CD4-positive, alpha-beta memory T cell (primary cell): ENCODE measurements at regions not wholly inside any gene's neighbourhood (a gene's known extent, or its start where the extent isn't known, plus 50 kb on each side); places are given as distances from the start of the nearest gene placed in this dataset.
"Not testable (repeated sequence)": the region's sequence is repeated elsewhere in the genome, so short reads cannot be mapped to it uniquely, and the experiment has no call there.

ENCODE experiments used
- CTCF ChIA-PET: fragments of 350-600 bp; sonication (Branson Sonifier 250); formaldehyde crosslinking; loops from one replicate; lab custom pipeline; 2021; ENCODE audit warnings: inconsistent platforms; ENCODE audit not compliant: partially characterized antibody; lab: Charles Lee
- POLR2A ChIA-PET: fragments of 350-600 bp; sonication (Branson Sonifier 250); formaldehyde crosslinking; loops from one replicate; lab custom pipeline; 2021; ENCODE audit not compliant: partially characterized antibody; lab: Charles Lee
- DNase-seq, 5 donors: peaks; one replicate each; pipeline versions ENCODE4 v3.0.0 to v3.0.0-alpha.2; 2020 to 2022; ENCODE audit warnings: mixed read lengths in 1 of 5
- H3K27ac ChIP-seq: one replicate; pipeline ENCODE4 v1.7.0; 2013; ENCODE audit warnings: low read depth, low read length
- H3K27me3 ChIP-seq: 2 replicates; pipeline ENCODE4 v1.7.0; 2013; ENCODE audit warnings: mild to moderate bottlenecking, low read length, moderate library complexity; ENCODE audit not compliant: insufficient read depth
- H3K36me3 ChIP-seq: 2 replicates; pipeline ENCODE4 v1.7.0; 2013; ENCODE audit warnings: mild to moderate bottlenecking, low read length, moderate library complexity; ENCODE audit not compliant: insufficient read depth
- H3K4me1 ChIP-seq: 2 replicates; pipeline ENCODE4 v1.7.0; 2013; ENCODE audit warnings: mild to moderate bottlenecking, low read length, moderate library complexity; ENCODE audit not compliant: insufficient read depth
- H3K4me3 ChIP-seq, 2 donors: one replicate each; pipeline ENCODE4 v1.7.0; 2013; ENCODE audit warnings: low read length in 2 of 2, mild to moderate bottlenecking in 1 of 2
- H3K9me3 ChIP-seq, 2 donors: one replicate each; pipeline ENCODE4 v1.7.0; 2013; ENCODE audit warnings: low read length in 2 of 2, control low read depth in 1 of 2; ENCODE audit not compliant: control insufficient read depth in 1 of 2
- H3K27ac Mint-ChIP-seq, 7 donors: one replicate each; pipeline ENCODE4 v1.8.0; 2020 to 2021; ENCODE audit warnings: mixed read lengths in 7 of 7, mild to moderate bottlenecking in 6 of 7, inconsistent platforms in 3 of 7, moderate library complexity in 3 of 7
- H3K27me3 Mint-ChIP-seq, 2 donors: one replicate each; pipeline ENCODE4 v1.8.0; 2020 to 2021; ENCODE audit warnings: mixed read lengths in 2 of 2
- H3K36me3 Mint-ChIP-seq, 2 donors: one replicate each; pipeline ENCODE4 v1.8.0; 2020 to 2021; ENCODE audit warnings: mixed read lengths in 2 of 2, inconsistent platforms in 1 of 2, mild to moderate bottlenecking in 1 of 2
- H3K4me1 Mint-ChIP-seq, 4 donors: one replicate each; pipeline ENCODE4 v1.8.0; 2020 to 2021; ENCODE audit warnings: mixed read lengths in 4 of 4, mild to moderate bottlenecking in 1 of 4
- H3K4me3 Mint-ChIP-seq, 8 donors: one replicate each; pipeline ENCODE4 v1.8.0; 2020 to 2021; ENCODE audit warnings: mixed read lengths in 8 of 8, mild to moderate bottlenecking in 7 of 8, moderate library complexity in 6 of 8, inconsistent platforms in 3 of 8
- H3K9me3 Mint-ChIP-seq, 8 donors: one replicate each; pipeline ENCODE4 v1.8.0; 2020 to 2021; ENCODE audit warnings: mixed read lengths in 8 of 8, mild to moderate bottlenecking in 5 of 8, inconsistent platforms in 3 of 8, moderate library complexity in 1 of 8
- intact Hi-C: fragments of 100-400 bp; cut with micrococcal nuclease; formaldehyde crosslinking; loops from one replicate; pipeline ENCODE4 v1.15.1; 2023

- H3K4me3 ChIP-seq, H3K9me3 Mint-ChIP-seq, H3K27me3 Mint-ChIP-seq, H3K27me3 ChIP-seq, H3K4me3 Mint-ChIP-seq, H3K27ac Mint-ChIP-seq, CTCF ChIA-PET, H3K27ac ChIP-seq, H3K4me1 ChIP-seq, H3K36me3 Mint-ChIP-seq, DNase-seq, H3K4me1 Mint-ChIP-seq, POLR2A ChIA-PET, intact Hi-C loops, H3K36me3 ChIP-seq, H3K9me3 ChIP-seq: not testable (repeated sequence)
Measured at GRCh38 chr21:6025139-6025538, 4496.2 kb upstream of the TPTE start.

DNA sequence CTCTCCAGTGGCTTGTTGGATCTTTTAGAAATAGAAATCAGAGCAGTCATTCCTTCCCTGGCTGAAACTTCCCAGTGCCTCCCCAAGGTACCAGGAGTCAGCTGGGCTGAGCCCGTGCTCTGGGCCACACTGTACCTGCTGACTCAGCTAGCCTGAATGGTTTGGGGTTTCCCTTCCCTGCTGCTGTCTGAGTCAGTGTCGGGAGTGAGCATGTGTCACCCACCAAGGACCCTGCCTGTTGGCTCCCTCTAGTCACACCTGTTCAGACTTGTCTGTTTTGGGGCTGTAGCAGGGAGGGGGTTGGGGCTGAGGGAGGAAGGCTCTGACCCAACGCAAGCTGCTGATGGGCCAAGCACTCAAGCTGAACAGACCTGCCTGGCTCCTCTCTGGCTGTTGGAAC, 4493.9 kb upstream of the TPTE start:
- H3K27ac ChIP-seq, H3K36me3 Mint-ChIP-seq, H3K27ac Mint-ChIP-seq, H3K4me1 ChIP-seq, H3K4me1 Mint-ChIP-seq, POLR2A ChIA-PET, H3K9me3 ChIP-seq, H3K27me3 ChIP-seq, H3K36me3 ChIP-seq, CTCF ChIA-PET, H3K4me3 Mint-ChIP-seq, intact Hi-C loops, H3K27me3 Mint-ChIP-seq, H3K9me3 Mint-ChIP-seq, H3K4me3 ChIP-seq, DNase-seq: not testable (repeated sequence)

- POLR2A ChIA-PET, H3K36me3 ChIP-seq, H3K27me3 Mint-ChIP-seq, H3K9me3 Mint-ChIP-seq, DNase-seq, CTCF ChIA-PET, H3K9me3 ChIP-seq, H3K4me3 Mint-ChIP-seq, H3K4me1 Mint-ChIP-seq, H3K4me1 ChIP-seq, H3K4me3 ChIP-seq, intact Hi-C loops, H3K36me3 Mint-ChIP-seq, H3K27ac Mint-ChIP-seq, H3K27me3 ChIP-seq, H3K27ac ChIP-seq: not testable (repeated sequence)
Measured at GRCh38 chr21:6034124-6034678, 4487.2 kb upstream of the TPTE start.

DNA sequence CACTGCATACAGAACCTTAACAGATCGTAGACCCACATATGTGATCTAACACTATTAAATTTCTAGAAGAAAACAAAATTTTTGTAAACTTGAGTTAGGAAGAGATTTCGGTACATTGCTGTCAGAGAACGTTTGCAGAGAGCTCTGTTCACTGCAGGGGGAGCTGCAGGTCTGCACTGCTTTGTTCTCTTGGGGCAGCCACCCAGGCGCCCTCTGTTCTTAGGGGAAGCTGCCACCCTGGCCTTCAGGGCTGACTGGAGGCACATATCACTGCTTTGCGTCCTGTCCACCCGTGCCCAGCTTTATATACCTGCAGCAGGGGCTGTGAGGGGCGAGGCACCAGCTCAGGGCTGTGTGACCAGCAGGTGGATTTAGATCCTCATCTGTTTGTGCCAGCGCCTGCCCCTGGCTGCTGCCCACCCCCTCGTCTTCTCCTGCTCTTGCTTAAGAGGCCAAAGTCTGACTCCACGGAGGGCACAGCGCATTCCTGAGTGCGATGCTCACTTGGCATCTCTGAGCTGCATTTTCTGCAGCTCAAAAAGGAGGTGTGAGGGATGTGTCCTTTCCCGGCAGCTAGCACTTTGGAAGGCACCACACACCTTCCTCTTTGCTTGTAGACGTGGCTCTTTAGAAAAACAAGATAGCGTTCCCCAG, 4486.4 kb upstream of the TPTE start:
- POLR2A ChIA-PET, H3K4me3 ChIP-seq, H3K27me3 ChIP-seq, H3K27me3 Mint-ChIP-seq, H3K36me3 ChIP-seq, H3K27ac Mint-ChIP-seq, H3K36me3 Mint-ChIP-seq, intact Hi-C loops, H3K4me3 Mint-ChIP-seq, H3K9me3 Mint-ChIP-seq, H3K4me1 Mint-ChIP-seq, DNase-seq, CTCF ChIA-PET, H3K27ac ChIP-seq, H3K4me1 ChIP-seq, H3K9me3 ChIP-seq: not testable (repeated sequence)

DNA sequence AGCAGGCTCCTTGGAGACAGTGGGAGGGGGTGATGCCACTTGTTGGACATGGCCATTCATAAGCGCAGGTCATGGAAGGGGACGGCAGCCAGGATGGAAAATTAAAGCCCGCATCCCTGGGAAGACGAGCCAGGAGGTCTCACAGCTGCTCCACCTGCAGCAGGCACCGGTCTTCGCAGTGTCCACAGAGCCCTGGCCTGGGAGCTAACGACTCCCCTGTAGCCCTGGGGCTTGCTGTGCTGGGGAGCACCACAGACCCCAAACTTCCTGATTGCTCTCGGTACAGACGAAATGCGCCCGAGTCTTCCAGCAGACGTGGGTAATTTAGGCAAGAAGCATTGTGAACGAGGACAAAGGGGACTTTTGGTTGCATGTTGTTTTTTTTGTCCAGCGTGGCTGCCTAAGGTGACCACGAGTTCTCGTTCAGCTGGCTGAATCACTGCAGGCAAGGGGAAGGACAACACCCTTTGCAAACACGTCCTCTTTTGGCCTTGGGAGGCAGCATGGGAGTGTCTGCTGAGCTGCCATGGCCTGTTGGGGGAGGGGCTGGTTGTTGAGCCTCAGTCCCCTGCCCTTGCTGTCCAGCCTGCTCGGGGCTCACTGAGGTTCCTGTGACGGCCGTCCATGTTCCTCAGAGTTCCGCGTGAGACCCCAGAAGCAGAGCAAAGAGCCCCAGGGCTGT, 4485.8 kb upstream of the TPTE start:
- DNase-seq, H3K4me3 ChIP-seq, H3K27me3 Mint-ChIP-seq, H3K36me3 ChIP-seq, H3K27ac Mint-ChIP-seq, H3K4me1 Mint-ChIP-seq, H3K9me3 ChIP-seq, H3K36me3 Mint-ChIP-seq, H3K4me1 ChIP-seq, H3K27ac ChIP-seq, intact Hi-C loops, POLR2A ChIA-PET, H3K27me3 ChIP-seq, CTCF ChIA-PET, H3K4me3 Mint-ChIP-seq, H3K9me3 Mint-ChIP-seq: not testable (repeated sequence)

DNA sequence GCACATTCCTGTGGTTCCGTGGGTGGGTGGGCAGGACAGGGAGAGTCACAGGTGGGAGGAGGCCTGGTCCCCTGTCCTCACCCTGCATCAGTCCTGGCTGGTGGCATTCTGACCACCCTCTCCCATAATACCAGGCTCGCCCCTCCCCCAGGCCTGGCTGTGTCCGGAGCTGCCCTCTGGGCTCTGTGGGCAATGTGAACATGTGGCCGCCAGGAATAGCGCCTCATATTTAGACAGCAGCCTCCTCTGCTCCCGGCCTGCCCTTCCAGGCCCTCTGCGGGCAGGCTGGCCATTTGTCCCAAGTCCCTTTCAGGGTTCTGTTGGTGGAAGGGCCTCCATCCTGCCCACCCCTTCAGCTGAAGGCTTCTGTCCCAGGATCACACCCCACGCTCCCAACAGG, 4482.2 kb upstream of the TPTE start:
- intact Hi-C loops, result not testable (repeated sequence)

DNA sequence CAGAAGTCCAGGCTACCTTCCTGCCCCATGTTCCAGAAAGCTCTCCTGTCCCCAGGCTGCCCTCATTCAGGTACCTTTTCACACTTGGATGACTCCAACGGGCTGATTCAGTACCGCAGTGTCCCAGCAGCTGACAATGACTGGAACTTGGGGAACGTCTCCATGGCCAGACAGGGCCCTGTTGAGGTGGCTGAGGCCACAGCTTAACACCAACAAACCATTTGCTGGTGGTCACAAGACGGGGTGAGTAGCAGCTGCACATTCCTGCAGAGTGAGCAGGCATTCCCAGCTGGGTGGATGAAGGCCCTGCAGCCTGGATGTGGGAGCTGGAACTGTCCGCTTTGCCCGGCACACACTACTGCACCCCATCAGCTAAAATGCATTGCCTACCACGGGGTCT, 4481.3 kb upstream of the TPTE start:
- H3K9me3 Mint-ChIP-seq, H3K27me3 Mint-ChIP-seq, H3K4me1 ChIP-seq, intact Hi-C loops, H3K36me3 Mint-ChIP-seq, H3K4me3 Mint-ChIP-seq, H3K4me1 Mint-ChIP-seq, H3K27ac Mint-ChIP-seq, CTCF ChIA-PET, H3K27ac ChIP-seq, POLR2A ChIA-PET, H3K9me3 ChIP-seq, DNase-seq, H3K27me3 ChIP-seq, H3K4me3 ChIP-seq, H3K36me3 ChIP-seq: not testable (repeated sequence)

More for the DNA sequence above, 4482.2 kb upstream of the TPTE start:
- H3K27ac ChIP-seq, H3K27me3 ChIP-seq, H3K36me3 Mint-ChIP-seq, H3K4me1 Mint-ChIP-seq, H3K9me3 ChIP-seq, DNase-seq, CTCF ChIA-PET, H3K4me3 ChIP-seq, H3K27ac Mint-ChIP-seq, POLR2A ChIA-PET, H3K9me3 Mint-ChIP-seq, H3K36me3 ChIP-seq, H3K4me1 ChIP-seq, H3K27me3 Mint-ChIP-seq, H3K4me3 Mint-ChIP-seq: not testable (repeated sequence)
